SJSA1 (cell line): ENCODE measurements at regions not wholly inside any gene's neighbourhood (a gene's known extent, or its start where the extent isn't known, plus 50 kb on each side); places are given as distances from the start of the nearest gene placed in this dataset.
"Not testable (repeated sequence)": the region's sequence is repeated elsewhere in the genome, so short reads cannot be mapped to it uniquely, and the experiment has no call there.

Experiments
- DNase-seq, 2 experiments: peaks; one replicate each; pipeline ENCODE4 v3.0.0-alpha.2; 2015 to 2020; ENCODE audit warnings: low spot score in 2 of 2, low read depth in 1 of 2
- H3K27ac ChIP-seq: fragments of 250-450 bp; sonication (Bioruptor Pico); 2 replicates; pipeline ENCODE4 v1.5.1; 2020; ENCODE audit warnings: mild to moderate bottlenecking, moderate library complexity
- H3K27me3 ChIP-seq: fragments of 250-450 bp; sonication (Bioruptor Pico); replicated peaks from 2 replicates; pipeline ENCODE4 v1.5.1; 2020; ENCODE audit warnings: mild to moderate bottlenecking, moderate library complexity
- H3K36me3 ChIP-seq: fragments of 250-450 bp; sonication (Bioruptor Pico); 2 replicates; pipeline ENCODE4 v1.5.1; 2020; ENCODE audit warnings: mild to moderate bottlenecking
- H3K4me1 ChIP-seq: fragments of 250-450 bp; sonication (Bioruptor Pico); replicated peaks from 2 replicates; pipeline ENCODE4 v1.6.1; 2021; ENCODE audit warnings: mild to moderate bottlenecking
- H3K4me3 ChIP-seq: fragments of 250-450 bp; sonication (Bioruptor Pico); 2 replicates; pipeline ENCODE4 v1.5.1; 2020; ENCODE audit warnings: mild to moderate bottlenecking
- H3K9me3 ChIP-seq: fragments of 250-450 bp; sonication (Bioruptor Pico); replicated peaks from 2 replicates; pipeline ENCODE4 v1.5.1; 2020; ENCODE audit warnings: mild to moderate bottlenecking

DNA sequence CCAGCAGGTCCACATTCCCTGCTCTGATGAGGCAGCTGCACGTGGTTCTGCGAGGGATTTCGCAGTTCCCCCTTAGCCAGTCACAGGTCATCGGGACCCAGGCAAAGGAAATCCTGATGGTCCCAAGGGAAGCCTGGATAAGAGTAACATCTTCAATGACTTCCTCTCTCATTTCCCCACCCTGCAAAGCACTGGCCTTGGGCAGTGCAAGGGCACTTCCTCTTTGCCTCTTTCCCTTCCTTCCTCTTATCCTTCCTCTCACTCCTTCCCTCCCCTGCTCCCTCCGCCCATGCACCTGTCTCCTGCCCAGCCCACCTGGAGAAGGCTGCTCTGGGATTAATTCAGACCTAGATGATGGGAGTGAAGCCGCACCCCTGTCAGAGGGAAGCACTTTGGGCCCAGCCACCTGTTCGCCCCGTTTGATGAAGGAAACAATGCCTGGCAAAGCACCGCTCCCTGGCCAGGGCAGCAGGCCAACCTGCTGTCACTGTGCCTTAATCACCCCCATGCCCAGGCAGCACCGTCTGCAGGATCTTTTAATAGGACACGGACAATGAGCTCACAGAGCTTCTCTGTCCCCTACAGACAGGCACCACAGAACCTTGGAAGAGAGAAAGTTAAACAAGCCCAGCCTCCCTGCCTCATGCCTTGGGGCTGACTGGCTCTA, 113.5 kb upstream of the PABPC3 start:
- Histone ChIP-seq H3K4me1 (no peaks in the 10 kb centered on the region), H3K27me3 (no peaks in the 10 kb centered on the region), H3K27ac (no peak overlapping the region), H3K36me3 (no peaks in the 10 kb centered on the region), H3K4me3 (no peak overlapping the region), H3K9me3 (no peaks in the 10 kb centered on the region)
- no peak for DNase-seq

DNA sequence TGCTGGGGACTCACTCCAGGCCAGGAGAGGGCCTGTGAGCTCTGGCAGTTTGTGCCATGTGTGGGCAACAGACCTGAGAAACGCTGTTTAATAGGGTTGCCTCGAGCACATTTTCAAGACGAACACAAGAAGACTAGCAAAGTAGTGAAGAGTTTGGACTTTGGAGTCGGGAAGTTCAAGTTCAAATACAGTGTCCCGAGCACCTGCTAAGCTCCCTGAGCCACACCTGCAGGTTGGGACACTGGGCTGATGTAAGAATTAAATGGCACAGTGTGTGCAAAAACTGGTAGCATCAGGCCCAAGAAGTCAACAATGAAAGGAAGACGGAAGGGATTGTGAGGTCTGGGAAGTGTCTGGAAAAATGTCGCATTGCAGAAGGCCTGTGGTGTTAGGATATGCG, 112.8 kb upstream of the PABPC3 start:
- Histone ChIP-seq H3K4me3 (no peak overlapping the region), H3K9me3 (no peaks in the 10 kb centered on the region), H3K27ac (no peak overlapping the region), H3K4me1 (no peaks in the 10 kb centered on the region), H3K36me3 (no peaks in the 10 kb centered on the region), H3K27me3 (no peaks in the 10 kb centered on the region)
- DNase-seq: no peak

DNA sequence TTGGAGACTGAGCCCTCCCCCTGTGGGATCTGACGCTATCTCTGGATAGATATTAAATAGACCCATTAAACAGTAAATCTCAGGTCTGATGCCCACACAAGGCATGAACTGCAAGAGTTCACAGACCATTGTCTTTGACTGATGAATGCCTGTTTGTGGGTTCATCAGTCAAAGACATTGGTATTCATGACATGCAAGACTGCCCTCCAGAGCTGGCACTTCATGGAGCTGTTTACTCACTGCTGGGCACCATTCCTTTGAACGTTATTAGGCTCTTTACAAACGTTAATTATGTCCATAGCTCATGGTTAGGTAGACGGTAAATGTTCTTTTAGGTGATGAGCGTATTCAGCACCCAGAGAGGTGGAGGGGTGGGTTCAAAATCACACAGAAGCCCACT, 111.8 kb upstream of the PABPC3 start:
- Histone ChIP-seq H3K4me3 (no peak overlapping the region), H3K36me3 (no peaks in the 10 kb centered on the region), H3K9me3 (no peaks in the 10 kb centered on the region), H3K27me3 (no peaks in the 10 kb centered on the region), H3K27ac (no peak overlapping the region), H3K4me1 (no peaks in the 10 kb centered on the region)
- no peak for DNase-seq

DNA sequence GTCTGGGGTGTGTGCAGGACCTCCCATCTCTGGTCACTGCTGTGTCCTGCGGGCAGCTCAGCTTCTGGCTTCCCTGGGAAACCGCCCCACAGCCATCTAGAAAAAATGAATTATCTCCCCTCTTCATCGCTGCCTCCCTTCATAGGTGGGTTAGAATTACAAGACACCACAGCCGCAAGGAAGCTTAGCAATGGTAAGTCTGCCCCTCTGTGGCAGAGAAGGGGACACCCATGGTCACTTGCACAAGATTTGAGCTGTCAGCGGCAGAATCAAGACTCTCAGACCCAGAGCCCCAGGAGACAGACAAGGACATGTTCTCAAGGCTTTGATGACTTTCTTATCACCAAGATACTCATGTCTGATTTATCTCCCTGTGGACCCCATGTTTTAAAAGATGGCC, 110.8 kb upstream of the PABPC3 start:
- Histone ChIP-seq H3K4me1 (no peaks in the 10 kb centered on the region), H3K27ac (no peak overlapping the region), H3K27me3 (no peaks in the 10 kb centered on the region), H3K36me3 (no peaks in the 10 kb centered on the region), H3K9me3 (no peaks in the 10 kb centered on the region), H3K4me3 (no peak overlapping the region)
- no peak for DNase-seq

DNA sequence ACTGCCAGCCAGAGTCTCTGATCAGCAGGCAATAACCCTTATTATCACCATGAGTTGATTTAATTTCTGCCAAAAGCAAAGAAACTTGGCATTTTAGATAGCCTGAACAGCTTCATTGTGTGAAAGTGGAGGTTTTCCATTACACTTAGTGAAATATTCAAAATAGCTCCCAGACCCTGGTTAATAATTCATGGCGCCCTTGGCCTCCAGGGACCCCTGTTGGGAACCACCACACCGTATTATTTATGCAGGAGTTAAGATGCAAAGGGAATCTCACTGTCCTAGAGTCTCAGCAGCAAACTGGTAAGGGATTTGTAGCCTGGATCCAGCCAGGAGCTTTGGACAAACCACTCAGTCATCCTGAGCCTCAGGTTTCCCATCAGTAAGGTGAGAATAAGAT, 110.0 kb upstream of the PABPC3 start:
- Histone ChIP-seq H3K27ac (no peak overlapping the region), H3K27me3 (no peaks in the 10 kb centered on the region), H3K9me3 (no peaks in the 10 kb centered on the region), H3K36me3 (no peaks in the 10 kb centered on the region), H3K4me3 (no peak overlapping the region), H3K4me1 (no peaks in the 10 kb centered on the region)
- DNase-seq: no peak

- Histone ChIP-seq H3K4me1 (no peaks in the 10 kb centered on the region), H3K4me3 (no peak overlapping the region), H3K27ac (no peak overlapping the region), H3K27me3 (no peaks in the 10 kb centered on the region), H3K9me3 (no peaks in the 10 kb centered on the region), H3K36me3 (no peaks in the 10 kb centered on the region)
- DNase-seq: no peak
Measured at GRCh38 chr13:24986826-24987225, 109.1 kb upstream of the PABPC3 start.

GRCh38 chr13:24989959-24990358, 106.0 kb upstream of the PABPC3 start:
- not testable (repeated sequence) for H3K27ac ChIP-seq, H3K4me3 ChIP-seq, H3K4me1 ChIP-seq, H3K9me3 ChIP-seq, H3K36me3 ChIP-seq, H3K27me3 ChIP-seq, DNase-seq

- not testable (repeated sequence) for H3K27me3 ChIP-seq, H3K4me3 ChIP-seq, H3K4me1 ChIP-seq, H3K27ac ChIP-seq, H3K36me3 ChIP-seq, DNase-seq, H3K9me3 ChIP-seq
Measured at GRCh38 chr13:24992946-24993345, 103.0 kb upstream of the PABPC3 start.

GRCh38 chr13:24995225-24995804, 100.6 kb upstream of the PABPC3 start:
- peak; percentile 59 to 69 for DNase-seq
- H3K27me3 ChIP-seq: no peaks in the 10 kb centered on the region
- H3K9me3 ChIP-seq: no peaks in the 10 kb centered on the region
- no peak overlapping the region for H3K27ac ChIP-seq
- no peaks in the 10 kb centered on the region for H3K4me1 ChIP-seq
- H3K4me3 ChIP-seq: no peak overlapping the region
- no peaks in the 10 kb centered on the region for H3K36me3 ChIP-seq

DNA sequence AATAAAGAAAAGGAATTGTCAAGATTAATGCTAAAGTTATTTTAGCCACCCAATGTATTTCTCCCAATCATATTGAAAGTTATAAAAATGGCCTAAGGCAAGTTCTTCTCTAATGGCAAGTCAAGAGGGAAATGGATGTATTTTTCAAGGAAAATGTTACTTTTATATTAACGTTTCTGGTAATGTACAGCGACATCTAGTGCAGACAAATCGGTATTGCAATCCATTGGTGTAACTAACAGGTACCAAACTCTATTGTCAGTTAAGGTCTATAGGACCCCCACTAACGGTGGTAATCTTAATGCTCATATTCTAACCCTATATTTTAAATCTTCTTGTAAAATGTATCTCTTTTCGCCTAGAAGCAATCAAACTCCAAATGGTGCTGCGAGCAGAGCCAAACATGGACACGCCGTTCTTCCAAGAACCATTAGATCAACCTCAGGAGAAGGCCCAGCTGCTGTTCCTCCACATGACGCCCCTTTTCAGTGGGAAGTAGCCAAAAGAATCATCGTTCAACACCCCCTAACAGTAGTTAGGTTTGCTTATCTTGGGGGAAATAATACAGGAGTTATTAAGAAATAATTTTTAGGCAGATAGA, 98.5 kb upstream of the PABPC3 start:
- H3K4me3 ChIP-seq: no peak overlapping the region
- no peaks in the 10 kb centered on the region for H3K36me3 ChIP-seq
- H3K9me3 ChIP-seq: no peaks in the 10 kb centered on the region
- H3K4me1 ChIP-seq: peaks cover 18% of the 10 kb centered on the region
- peak in 1 of 2 experiments; percentile 11 for DNase-seq
- no peak overlapping the region for H3K27ac ChIP-seq
- H3K27me3 ChIP-seq: no peaks in the 10 kb centered on the region

DNA sequence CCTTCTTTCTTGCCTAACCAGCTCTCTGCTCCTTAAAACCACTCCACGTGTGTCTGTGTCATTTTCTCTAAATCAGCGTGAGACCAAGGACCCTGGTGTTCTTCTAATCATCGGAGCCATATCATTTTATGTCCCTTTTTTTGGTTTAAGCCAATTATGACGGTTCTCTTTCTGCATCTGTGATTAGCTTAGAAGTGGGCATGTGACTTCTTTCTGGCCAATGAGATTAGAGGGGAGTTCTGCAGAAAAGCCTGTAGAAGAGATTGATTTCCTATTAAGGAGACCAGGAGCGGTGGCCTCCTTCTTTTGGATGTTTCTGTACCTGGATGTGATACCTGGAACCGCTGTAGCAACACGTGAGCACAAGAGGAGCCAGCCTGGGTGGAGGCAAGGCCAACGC, 97.5 kb upstream of the PABPC3 start:
- H3K27me3 ChIP-seq: no peaks in the 10 kb centered on the region
- no peak overlapping the region for H3K27ac ChIP-seq
- DNase-seq: no peak
- no peak overlapping the region for H3K4me3 ChIP-seq
- H3K4me1 ChIP-seq: peaks cover 27% of the 10 kb centered on the region
- no peaks in the 10 kb centered on the region for H3K9me3 ChIP-seq
- H3K36me3 ChIP-seq: no peaks in the 10 kb centered on the region

DNA sequence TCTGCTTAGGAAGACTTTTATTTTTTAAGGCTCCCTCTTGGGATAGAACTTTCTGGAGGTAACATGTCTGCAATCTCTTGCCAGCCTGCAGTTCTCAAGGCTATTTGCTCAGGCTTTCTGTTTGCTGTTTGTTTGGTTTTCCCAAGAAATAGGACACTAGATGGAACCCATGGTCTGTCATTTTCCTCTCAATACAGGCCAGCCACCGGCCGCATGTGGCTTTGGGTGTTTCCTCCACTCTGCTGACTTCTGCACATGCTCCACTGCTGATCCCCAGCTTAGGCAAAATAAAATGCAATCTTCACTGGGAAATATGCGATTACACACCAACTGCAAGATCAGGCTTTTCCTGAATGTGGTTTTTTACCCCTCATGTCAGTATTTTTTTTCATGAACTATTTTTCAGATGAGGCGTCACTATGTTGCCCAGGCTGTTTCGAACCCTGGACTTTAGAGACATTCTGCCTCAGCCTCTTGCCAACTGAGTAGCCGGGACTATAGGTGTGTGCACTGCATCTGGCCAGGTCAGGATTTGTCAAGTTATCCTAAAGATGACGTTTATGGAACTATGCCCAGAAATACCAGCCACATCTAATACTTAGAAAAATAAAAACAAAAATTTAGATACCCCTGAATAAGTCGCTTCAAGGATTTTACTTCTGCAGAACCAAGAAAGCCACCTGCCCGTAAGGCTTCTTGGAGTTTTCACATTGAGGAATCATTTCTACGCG, 94.3 kb upstream of the PABPC3 start:
- Histone ChIP-seq H3K36me3 (no peaks in the 10 kb centered on the region), H3K9me3 (no peaks in the 10 kb centered on the region), H3K27ac (peak overlapping the region; percentile 59), H3K27me3 (no peaks in the 10 kb centered on the region), H3K4me1 (peaks cover 27% of the 10 kb centered on the region), H3K4me3 (no peak overlapping the region)
- DNase-seq: peak in 1 of 2 experiments; percentile 44

- not testable (repeated sequence) for H3K36me3 ChIP-seq, H3K4me3 ChIP-seq, H3K27me3 ChIP-seq, H3K9me3 ChIP-seq
- peak overlapping the region; percentile 63 for H3K27ac ChIP-seq
- peaks cover 27% of the 10 kb centered on the region for H3K4me1 ChIP-seq
- DNase-seq: peak; percentile 78 to 84
Measured at GRCh38 chr13:25002311-25002710, 93.6 kb upstream of the PABPC3 start.

DNA sequence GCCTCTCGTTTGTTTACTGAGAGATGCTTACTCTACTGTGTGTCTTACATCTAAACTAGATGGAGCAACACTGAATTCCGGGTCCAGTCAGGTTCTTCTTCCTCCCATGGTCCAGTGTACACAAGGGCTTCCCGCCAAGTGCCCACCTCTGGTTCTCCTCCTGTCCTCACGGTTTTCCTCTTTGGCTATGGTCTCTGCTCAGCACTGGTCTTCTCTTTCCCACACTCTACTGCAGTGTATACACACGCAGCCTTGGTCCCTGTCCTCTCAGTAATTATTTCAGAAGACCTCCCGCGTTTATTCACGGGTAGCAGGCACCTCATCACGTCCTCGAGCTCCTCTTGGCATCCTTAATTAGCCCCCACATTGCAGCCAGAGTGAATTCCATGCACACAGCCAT, 91.4 kb upstream of the PABPC3 start:
- H3K27me3 ChIP-seq, H3K36me3 ChIP-seq, H3K4me3 ChIP-seq, H3K27ac ChIP-seq, DNase-seq, H3K9me3 ChIP-seq: not testable (repeated sequence)
- H3K4me1 ChIP-seq: peaks cover 27% of the 10 kb centered on the region
